A549 (cell line): ENCODE measurements at regions not wholly inside any gene's neighbourhood (a gene's known extent, or its start where the extent isn't known, plus 50 kb on each side); places are given as distances from the start of the nearest gene placed in this dataset.

Experiments used
- POLR2A ChIP-seq: IDR thresholded peaks from 2 replicates; pipeline ENCODE4 v1.6.1; 2012; ENCODE audit warnings: mild to moderate bottlenecking, low read length
- TP53 ChIP-seq: fragments of 250-450 bp; sonication (Bioruptor Pico); IDR thresholded peaks from 2 replicates; pipeline ENCODE4 v1.5.0; 2021; ENCODE audit warnings: mild to moderate bottlenecking, moderate library complexity
- TF ChIP-seq, protein P1 (sequence below): fragments of >200 bp; sonication (Bioruptor Twin); formaldehyde crosslinking; IDR thresholded peaks from 3 replicates; pipeline ENCODE4 v1.5.1; 2016

DNA sequence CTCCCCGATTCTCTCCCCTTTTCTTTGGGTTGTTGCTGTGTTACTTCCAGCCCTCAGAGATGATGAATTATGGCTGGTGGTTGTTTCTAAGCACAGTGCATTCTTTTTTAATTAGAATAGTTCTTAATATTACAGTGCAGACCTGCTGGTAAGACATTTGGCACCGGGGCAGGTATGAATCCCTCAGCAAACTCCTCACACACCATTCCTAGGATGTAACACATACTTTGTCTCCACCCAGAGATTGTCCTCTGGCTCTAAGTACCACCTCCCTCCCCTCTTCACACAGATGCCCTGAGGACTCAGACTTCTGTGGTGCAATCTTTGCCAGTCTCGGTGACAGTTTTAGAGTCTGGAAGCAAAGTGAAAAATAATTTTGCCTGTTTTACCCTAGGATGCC lies 143.1 kb downstream of the HLX start:
- TF ChIP-seq, protein P1, sequence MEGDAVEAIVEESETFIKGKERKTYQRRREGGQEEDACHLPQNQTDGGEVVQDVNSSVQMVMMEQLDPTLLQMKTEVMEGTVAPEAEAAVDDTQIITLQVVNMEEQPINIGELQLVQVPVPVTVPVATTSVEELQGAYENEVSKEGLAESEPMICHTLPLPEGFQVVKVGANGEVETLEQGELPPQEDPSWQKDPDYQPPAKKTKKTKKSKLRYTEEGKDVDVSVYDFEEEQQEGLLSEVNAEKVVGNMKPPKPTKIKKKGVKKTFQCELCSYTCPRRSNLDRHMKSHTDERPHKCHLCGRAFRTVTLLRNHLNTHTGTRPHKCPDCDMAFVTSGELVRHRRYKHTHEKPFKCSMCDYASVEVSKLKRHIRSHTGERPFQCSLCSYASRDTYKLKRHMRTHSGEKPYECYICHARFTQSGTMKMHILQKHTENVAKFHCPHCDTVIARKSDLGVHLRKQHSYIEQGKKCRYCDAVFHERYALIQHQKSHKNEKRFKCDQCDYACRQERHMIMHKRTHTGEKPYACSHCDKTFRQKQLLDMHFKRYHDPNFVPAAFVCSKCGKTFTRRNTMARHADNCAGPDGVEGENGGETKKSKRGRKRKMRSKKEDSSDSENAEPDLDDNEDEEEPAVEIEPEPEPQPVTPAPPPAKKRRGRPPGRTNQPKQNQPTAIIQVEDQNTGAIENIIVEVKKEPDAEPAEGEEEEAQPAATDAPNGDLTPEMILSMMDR, result no peak
- TF ChIP-seq TP53 (CRISPR knock-in tag) (no peak), POLR2A (no peak)
